Spleen (tissue), 11 donors: ENCODE measurements at regions not wholly inside any gene's neighbourhood (a gene's known extent, or its start where the extent isn't known, plus 50 kb on each side); places are given as distances from the start of the nearest gene placed in this dataset.

Source experiments
- DNase-seq: peaks from one replicate; pipeline ENCODE4 v3.0.0-alpha.2; 2020
- H3K27ac ChIP-seq, 8 donors: fragments of 200-600 bp; sonication (generic) in 7 of 8; 1 replicate in 4 of 8; 2 replicates in 4 of 8; pipeline versions ENCODE4 v1.5.0 to v1.8.0; 2016 to 2021; ENCODE audit warnings: inconsistent platforms in 4 of 8, mild to moderate bottlenecking in 4 of 8, moderate library complexity in 1 of 8
- H3K27me3 ChIP-seq, 7 donors: fragments of 200-600 bp; sonication (generic) in 6 of 7; replicated peaks in 1 of 7; 1 replicate in 4 of 7; 2 replicates in 3 of 7; pipeline versions ENCODE4 v1.5.0 to v1.8.0; 2016 to 2021; ENCODE audit warnings: inconsistent platforms in 3 of 7, mild to moderate bottlenecking in 1 of 7
- H3K36me3 ChIP-seq, 6 donors: fragments of 200-600 bp; sonication (generic) in 5 of 6; 1 replicate in 4 of 6; 2 replicates in 2 of 6; pipeline versions ENCODE4 v1.5.0 to v1.8.0; 2016 to 2021; ENCODE audit warnings: inconsistent platforms in 2 of 6
- H3K4me1 ChIP-seq, 6 donors: fragments of 200-600 bp; sonication (generic) in 5 of 6; 1 replicate in 3 of 6; 2 replicates in 3 of 6; pipeline versions ENCODE4 v1.5.0 to v1.8.0; 2016 to 2021; ENCODE audit warnings: inconsistent platforms in 3 of 6
- H3K4me3 ChIP-seq, 8 donors: fragments of 200-600 bp; sonication (generic) in 7 of 8; 1 replicate in 4 of 8; 2 replicates in 4 of 8; pipeline versions ENCODE4 v1.5.0 to v1.8.0; 2016 to 2021; ENCODE audit warnings: inconsistent platforms in 4 of 8, mild to moderate bottlenecking in 4 of 8, moderate library complexity in 2 of 8
- H3K9me3 ChIP-seq, 8 donors: fragments of 200-600 bp; sonication (generic) in 7 of 8; 1 replicate in 4 of 8; 2 replicates in 4 of 8; pipeline versions ENCODE4 v1.5.0 to v1.8.0; 2016 to 2021; ENCODE audit warnings: inconsistent platforms in 4 of 8
- CTCF ChIP-seq, 11 experiments: fragments of 200-600 bp in 7 of 11; fragments of 450-650 bp in 4 of 11; sonication (generic) in 4 of 11; IDR thresholded peaks in 8 of 11; conservative IDR thresholded peaks in 3 of 11; 1 replicate in 7 of 11; 2 replicates in 4 of 11; pipeline versions ENCODE4 v1.4.0 to v1.8.0; 2016 to 2021; ENCODE audit warnings: antibody characterized with exemption in 11 of 11, inconsistent platforms in 4 of 11, mild to moderate bottlenecking in 1 of 11
- POLR2A ChIP-seq, 3 donors: fragments of 450-650 bp; IDR thresholded peaks; one replicate each; pipeline ENCODE4 v1.5.1; 2017; ENCODE audit warnings: antibody characterized with exemption in 3 of 3, mild to moderate bottlenecking in 1 of 3
- POLR2AphosphoS5 ChIP-seq, 3 donors: sonication (generic); formaldehyde crosslinking; IDR thresholded peaks; one replicate each; pipeline ENCODE4 v1.5.1; 2017; ENCODE audit warnings: antibody characterized with exemption in 3 of 3
- WGBS, 5 donors: extraction: QIAGEN DNeasy Blood & Tissue Kit in 3 of 5; methylation state at CpG; one replicate each; pipeline versions ENCODE4 v1.1.5 to v1.1.7; 2013 to 2018; 5-methylcytosine and 5-hydroxymethylcytosine counted together
- intact Hi-C: fragments of 100-400 bp; cut with DNase I; formaldehyde crosslinking; loops from one replicate; pipeline ENCODE4 v1.15.0; 2023; ENCODE audit warnings: low total_unique reads
- donor health status: healthy with polysubstance abuse.
- donor health status: DM: no; HTN: no; CAD: no; lungs with moderate emphysema.
- donor health status: DM: no; HTN: no; CAD: no.
- donor health status: Bipolar disorder and iron deficiency.
- donor health status: healthy.
- donor health status: DM: no; HTN: no; CAD: no.
- donor health status: DM: yes; HTN: yes; CAD: no.

- Histone ChIP-seq H3K27me3 (peaks cover 0 to 12% (median 0%) of the 10 kb centered on the region in 7 donors), H3K9me3 (peaks cover 0 to 14% (median 9%) of the 10 kb centered on the region in 8 donors), H3K36me3 (peaks cover 0 to 18% (median 0%) of the 10 kb centered on the region in 6 donors), H3K27ac (no peak overlapping the region), H3K4me1 (no peaks in the 10 kb centered on the region), H3K4me3 (no peak overlapping the region)
- no peak for DNase-seq
- TF ChIP-seq CTCF (IDR thresholded peaks at IDR 0.05 in 8 of 11, conservative IDR thresholded peaks at IDR 0.05 in 3 of 11) (no peak), POLR2AphosphoS5 (IDR thresholded peaks at IDR 0.05) (no peak), POLR2A (IDR thresholded peaks at IDR 0.05) (no peak)
- intact Hi-C loops: no loop called here
- 64 to 86% (median 83%) methylated on average over 4 of the region's 4 CpGs for WGBS, 5 donors
These were observed 441.5 kb upstream of the TNP1 start for GRCh38 chr2:217301142-217301925.

- DNase-seq: no peak
- WGBS, 5 donors: 88 to 98% (median 95%) methylated on average over 1 of the region's 1 CpG
- TF ChIP-seq CTCF (IDR thresholded peaks at IDR 0.05 in 8 of 11, conservative IDR thresholded peaks at IDR 0.05 in 3 of 11) (no peak), POLR2A (IDR thresholded peaks at IDR 0.05) (no peak), POLR2AphosphoS5 (IDR thresholded peaks at IDR 0.05) (no peak)
These were observed 439.7 kb upstream of the TNP1 start for GRCh38 chr2:217299590-217299989.

GRCh38 chr2:217297096-217297495, 437.2 kb upstream of the TNP1 start:
- no peak for DNase-seq
- TF ChIP-seq CTCF (IDR thresholded peaks at IDR 0.05 in 8 of 11, conservative IDR thresholded peaks at IDR 0.05 in 3 of 11) (no peak), POLR2A (IDR thresholded peaks at IDR 0.05) (no peak), POLR2AphosphoS5 (IDR thresholded peaks at IDR 0.05) (no peak)
- Histone ChIP-seq H3K27ac (no peak overlapping the region), H3K4me3 (no peak overlapping the region), H3K9me3 (peaks cover 0 to 17% (median 9%) of the 10 kb centered on the region in 8 donors), H3K4me1 (no peaks in the 10 kb centered on the region), H3K36me3 (peaks cover 0 to 5% (median 0%) of the 10 kb centered on the region in 6 donors), H3K27me3 (peaks cover 0 to 8% (median 0%) of the 10 kb centered on the region in 7 donors)
- intact Hi-C loops: no loop called here
- WGBS, 5 donors: 83 to 95% (median 88%) methylated on average over 2 of the region's 2 CpGs

More at GRCh38 chr2:217299590-217299989, 439.7 kb upstream of the TNP1 start:
- no peaks in the 10 kb centered on the region for H3K4me1 ChIP-seq
- intact Hi-C loops: no loop called here
- peaks cover 0 to 8% (median 0%) of the 10 kb centered on the region in 7 donors for H3K27me3 ChIP-seq
- peaks cover 0 to 17% (median 9%) of the 10 kb centered on the region in 8 donors for H3K9me3 ChIP-seq
- H3K4me3 ChIP-seq: no peak overlapping the region
- H3K36me3 ChIP-seq: peaks cover 0 to 19% (median 0%) of the 10 kb centered on the region in 6 donors
- no peak overlapping the region for H3K27ac ChIP-seq

DNA sequence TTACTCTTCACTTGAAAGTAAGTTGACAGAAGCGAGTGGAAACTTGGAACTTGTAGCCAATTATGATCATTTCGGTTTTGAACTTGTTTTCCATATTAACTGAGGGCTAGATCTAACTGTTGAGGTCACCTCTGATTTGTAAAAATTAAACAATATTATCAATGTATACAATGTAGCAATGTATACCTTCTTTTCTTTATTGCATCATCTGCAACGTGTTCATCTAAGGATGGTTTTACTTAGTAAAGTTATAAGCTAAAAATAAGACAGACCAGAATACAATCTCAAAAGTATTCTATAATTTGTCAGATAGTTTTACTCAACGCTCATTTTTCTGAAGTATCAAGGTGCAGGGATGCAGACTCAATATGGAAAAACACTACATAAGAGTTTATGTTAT, 435.0 kb upstream of the TNP1 start:
- Histone ChIP-seq H3K9me3 (peaks cover 0 to 17% (median 9%) of the 10 kb centered on the region in 8 donors), H3K36me3 (peaks cover 0 to 5% (median 0%) of the 10 kb centered on the region in 6 donors), H3K4me3 (no peak overlapping the region), H3K27ac (no peak overlapping the region), H3K27me3 (no peaks in the 10 kb centered on the region), H3K4me1 (peaks cover 0 to under 1% (median 0%) of the 10 kb centered on the region in 6 donors)
- DNase-seq: no peak
- intact Hi-C loops: no loop called here
- 78 to 94% (median 90%) methylated on average over 4 of the region's 4 CpGs for WGBS, 5 donors
- TF ChIP-seq POLR2AphosphoS5 (IDR thresholded peaks at IDR 0.05) (no peak), CTCF (IDR thresholded peaks at IDR 0.05 in 8 of 11, conservative IDR thresholded peaks at IDR 0.05 in 3 of 11) (no peak), POLR2A (IDR thresholded peaks at IDR 0.05) (no peak)
